Activated CD4-positive, alpha-beta T cell treated with anti-CD3 and anti-CD28 coated beads for 36 hours (primary cell): ENCODE measurements at regions not wholly inside any gene's neighbourhood (a gene's known extent, or its start where the extent isn't known, plus 50 kb on each side); places are given as distances from the start of the nearest gene placed in this dataset.

Experiments used
- ATAC-seq: fragments of 200-7000 bp; cut with Tn5 transposase; one replicate; pipeline ENCODE4 v1.10.0; 2021; ENCODE audit warnings: mild to moderate bottlenecking, moderate library complexity
- CTCF ChIA-PET: fragments of 350-600 bp; sonication (Branson Sonifier 250); formaldehyde crosslinking; loops from one replicate; lab custom pipeline; 2021; ENCODE audit warnings: antibody characterized with exemption; lab: Charles Lee
- POLR2A ChIA-PET: fragments of 350-600 bp; sonication (Branson Sonifier 250); formaldehyde crosslinking; loops from one replicate; lab custom pipeline; 2021; ENCODE audit warnings: antibody characterized with exemption, inconsistent platforms; lab: Charles Lee
- DNase-seq: peaks from one replicate; pipeline ENCODE4 v3.0.0-alpha.2; 2020
- H3K27ac Mint-ChIP-seq: one replicate; pipeline ENCODE4 v1.8.0; 2021; ENCODE audit warnings: mixed read lengths
- H3K27me3 Mint-ChIP-seq: one replicate; pipeline ENCODE4 v1.8.0; 2021; ENCODE audit warnings: mixed read lengths
- H3K36me3 Mint-ChIP-seq: one replicate; pipeline ENCODE4 v1.8.0; 2021; ENCODE audit warnings: low read depth, mixed read lengths
- H3K4me1 Mint-ChIP-seq: one replicate; pipeline ENCODE4 v1.8.0; 2021; ENCODE audit warnings: mixed read lengths
- H3K4me3 Mint-ChIP-seq: one replicate; pipeline ENCODE4 v1.8.0; 2021; ENCODE audit warnings: mild to moderate bottlenecking, moderate library complexity, mixed read lengths
- H3K9me3 Mint-ChIP-seq: one replicate; pipeline ENCODE4 v1.8.0; 2021; ENCODE audit warnings: low read depth, mixed read lengths
- intact Hi-C, 2 experiments: fragments of 100-400 bp; cut with DNase I in 1 of 2; cut with micrococcal nuclease in 1 of 2; formaldehyde crosslinking; loops; one replicate each; pipeline versions ENCODE4 v1.14.2 to v1.15.1; 2022 to 2024; cut with DNase I, micrococcal nuclease

- intact Hi-C loops, result no loop called here
- ChIA-PET CTCF (no interaction called here), POLR2A (no interaction called here)
Measured at GRCh38 chr4:17203797-17204196, 305.4 kb upstream of the LDB2 start.

DNA sequence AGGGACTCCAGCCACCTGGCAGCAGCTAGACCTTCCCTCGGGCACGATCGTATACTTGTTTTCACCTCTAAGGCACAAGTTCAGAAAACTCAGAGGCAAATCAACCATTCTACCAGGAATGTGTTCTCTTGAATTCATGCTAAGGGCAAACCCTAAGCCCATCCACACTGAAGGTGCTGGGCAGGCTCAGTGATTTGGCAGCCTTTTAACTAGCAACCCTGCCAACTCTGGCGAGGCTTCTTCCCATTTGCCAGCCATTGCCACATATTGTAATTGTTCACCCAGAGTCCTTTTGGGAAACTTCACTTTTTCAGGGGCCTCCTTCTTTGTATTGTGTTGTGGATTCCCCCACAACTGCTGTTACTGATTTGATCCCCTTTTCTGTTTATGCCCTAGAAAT is 298.6 kb upstream of the LDB2 start:
- H3K36me3 Mint-ChIP-seq, result no peaks in the 10 kb centered on the region
- no peak for DNase-seq

More at GRCh38 chr4:17203797-17204196, 305.4 kb upstream of the LDB2 start:
- DNase-seq (no peak), ATAC-seq (no peak)
- Mint-ChIP-seq H3K9me3 (peaks cover 14% of the 10 kb centered on the region), H3K36me3 (no peaks in the 10 kb centered on the region), H3K4me3 (no peak overlapping the region), H3K4me1 (no peaks in the 10 kb centered on the region), H3K27me3 (peaks cover 23% of the 10 kb centered on the region), H3K27ac (no peak overlapping the region)

GRCh38 chr4:17195461-17196275 is 297.2 kb upstream of the LDB2 start:
- ATAC-seq (no peak), DNase-seq (no peak)
- no peak overlapping the region for H3K27ac Mint-ChIP-seq
- H3K4me1 Mint-ChIP-seq, result no peaks in the 10 kb centered on the region
- peaks cover 3% of the 10 kb centered on the region for H3K27me3 Mint-ChIP-seq
- POLR2A ChIA-PET, result no interaction called here
- no peak overlapping the region for H3K4me3 Mint-ChIP-seq
- CTCF ChIA-PET, result no interaction called here
- intact Hi-C loops, result no loop called here
- H3K9me3 Mint-ChIP-seq, result peaks cover 4% of the 10 kb centered on the region
- H3K36me3 Mint-ChIP-seq, result no peaks in the 10 kb centered on the region

More for the DNA sequence above, 298.6 kb upstream of the LDB2 start:
- Mint-ChIP-seq H3K4me3 (no peak overlapping the region), H3K4me1 (no peaks in the 10 kb centered on the region), H3K27me3 (peaks cover 5% of the 10 kb centered on the region), H3K27ac (no peak overlapping the region), H3K9me3 (peaks cover 4% of the 10 kb centered on the region)
- ChIA-PET CTCF (no interaction called here), POLR2A (no interaction called here)
- intact Hi-C loops, result no loop called here
- ATAC-seq, result no peak

- no peaks in the 10 kb centered on the region for H3K9me3 Mint-ChIP-seq
- no peaks in the 10 kb centered on the region for H3K4me1 Mint-ChIP-seq
- H3K27me3 Mint-ChIP-seq, result no peaks in the 10 kb centered on the region
- ChIA-PET POLR2A (no interaction called here), CTCF (interaction anchor here (0.7 kb wide), 1 partner anchor 518 kb away, joined by 3 read pairs; no protein-coding TSS in a partner anchor)
- H3K36me3 Mint-ChIP-seq, result no peaks in the 10 kb centered on the region
- no peak overlapping the region for H3K27ac Mint-ChIP-seq
- H3K4me3 Mint-ChIP-seq, result no peak overlapping the region
- intact Hi-C loops, result no loop called here
- ATAC-seq (no peak), DNase-seq (no peak)
Measured at GRCh38 chr4:17194586-17194985, 296.1 kb upstream of the LDB2 start.

GRCh38 chr4:17189759-17190158 is 291.3 kb upstream of the LDB2 start:
- H3K9me3 Mint-ChIP-seq, result no peaks in the 10 kb centered on the region
- intact Hi-C loops, result no loop called here
- peaks cover 9% of the 10 kb centered on the region for H3K27me3 Mint-ChIP-seq
- ChIA-PET CTCF (no interaction called here), POLR2A (no interaction called here)
- H3K4me1 Mint-ChIP-seq, result no peaks in the 10 kb centered on the region
- no peaks in the 10 kb centered on the region for H3K36me3 Mint-ChIP-seq
- H3K4me3 Mint-ChIP-seq, result no peak overlapping the region
- H3K27ac Mint-ChIP-seq, result no peak overlapping the region
- ATAC-seq (no peak), DNase-seq (no peak)

DNA sequence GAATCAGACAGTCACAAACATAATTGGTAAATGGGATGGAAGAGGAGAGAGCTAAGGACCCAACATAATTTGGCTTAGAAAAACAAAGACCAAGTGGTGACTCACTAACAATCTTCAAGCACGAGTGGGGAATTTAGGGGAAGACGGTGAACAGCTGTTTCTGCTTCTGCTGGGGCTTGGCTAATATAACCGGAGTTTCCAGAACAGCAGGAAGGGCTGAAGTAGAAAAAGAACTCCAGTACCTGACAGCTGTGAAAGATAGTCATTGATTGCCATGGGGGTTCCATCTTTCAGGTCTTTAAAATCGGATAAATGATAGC is 290.9 kb upstream of the LDB2 start:
- ATAC-seq (no peak), DNase-seq (no peak)
- H3K27me3 Mint-ChIP-seq, result peaks cover 9% of the 10 kb centered on the region
- H3K4me3 Mint-ChIP-seq, result no peak overlapping the region
- no peaks in the 10 kb centered on the region for H3K9me3 Mint-ChIP-seq
- ChIA-PET CTCF (no interaction called here), POLR2A (no interaction called here)
- intact Hi-C loops, result no loop called here
- no peaks in the 10 kb centered on the region for H3K4me1 Mint-ChIP-seq
- no peak overlapping the region for H3K27ac Mint-ChIP-seq
- H3K36me3 Mint-ChIP-seq, result no peaks in the 10 kb centered on the region

- Mint-ChIP-seq H3K9me3 (no peaks in the 10 kb centered on the region), H3K36me3 (no peaks in the 10 kb centered on the region), H3K4me1 (no peaks in the 10 kb centered on the region), H3K4me3 (no peak overlapping the region), H3K27me3 (peaks cover 9% of the 10 kb centered on the region), H3K27ac (no peak overlapping the region)
- intact Hi-C loops, result no loop called here
- POLR2A ChIA-PET, result no interaction called here
- DNase-seq (no peak), ATAC-seq (no peak)
- CTCF ChIA-PET, result no interaction called here
Measured at GRCh38 chr4:17188547-17189400, 290.3 kb upstream of the LDB2 start.

DNA sequence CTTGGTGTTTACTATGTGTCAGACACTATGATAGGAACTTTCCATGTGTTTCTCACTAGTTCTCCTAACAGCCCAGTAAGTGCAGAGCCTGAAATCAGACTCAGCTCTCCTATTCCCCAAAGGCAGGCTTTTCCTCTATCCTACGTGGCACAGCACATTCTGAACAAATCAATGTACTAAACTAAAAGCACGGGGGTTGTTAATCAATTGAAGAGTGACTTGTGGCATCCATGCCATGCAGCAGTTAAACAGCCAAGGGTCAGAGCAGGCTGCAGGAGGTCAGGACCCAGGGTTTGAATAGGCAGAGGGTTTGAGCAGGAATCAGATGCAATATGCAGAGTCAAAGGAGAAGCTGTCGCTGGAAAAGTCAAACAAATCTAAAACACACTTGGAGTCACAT is 289.7 kb upstream of the LDB2 start:
- H3K27me3 Mint-ChIP-seq, result peaks cover 9% of the 10 kb centered on the region
- H3K36me3 Mint-ChIP-seq, result no peaks in the 10 kb centered on the region
- no peaks in the 10 kb centered on the region for H3K4me1 Mint-ChIP-seq
- no peak overlapping the region for H3K4me3 Mint-ChIP-seq
- H3K9me3 Mint-ChIP-seq, result no peaks in the 10 kb centered on the region
- ATAC-seq, result no peak
- ChIA-PET POLR2A (no interaction called here), CTCF (no interaction called here)
- DNase-seq, result no peak
- intact Hi-C loops, result no loop called here
- H3K27ac Mint-ChIP-seq, result no peak overlapping the region

GRCh38 chr4:17187003-17187402 is 288.6 kb upstream of the LDB2 start:
- POLR2A ChIA-PET, result no interaction called here
- H3K4me1 Mint-ChIP-seq, result no peaks in the 10 kb centered on the region
- intact Hi-C loops, result no loop called here

GRCh38 chr4:17182888-17183287 is 284.4 kb upstream of the LDB2 start:
- POLR2A ChIA-PET, result no interaction called here
- ATAC-seq (no peak), DNase-seq (no peak)
- H3K36me3 Mint-ChIP-seq, result no peaks in the 10 kb centered on the region
- no peak overlapping the region for H3K27ac Mint-ChIP-seq
- H3K9me3 Mint-ChIP-seq, result no peaks in the 10 kb centered on the region
- peaks cover 5% of the 10 kb centered on the region for H3K27me3 Mint-ChIP-seq
- intact Hi-C loops, result no loop called here
- CTCF ChIA-PET, result no interaction called here
- no peaks in the 10 kb centered on the region for H3K4me1 Mint-ChIP-seq
- H3K4me3 Mint-ChIP-seq, result no peak overlapping the region

More at GRCh38 chr4:17187003-17187402, 288.6 kb upstream of the LDB2 start:
- H3K4me3 Mint-ChIP-seq, result no peak overlapping the region
- ATAC-seq, result no peak
- DNase-seq, result no peak
- peaks cover 9% of the 10 kb centered on the region for H3K27me3 Mint-ChIP-seq
- H3K27ac Mint-ChIP-seq, result no peak overlapping the region
- H3K9me3 Mint-ChIP-seq, result no peaks in the 10 kb centered on the region
- H3K36me3 Mint-ChIP-seq, result no peaks in the 10 kb centered on the region
- CTCF ChIA-PET, result no interaction called here

GRCh38 chr4:17174751-17175150 is 276.3 kb upstream of the LDB2 start:
- Mint-ChIP-seq H3K9me3 (no peaks in the 10 kb centered on the region), H3K27me3 (peaks cover 4% of the 10 kb centered on the region), H3K4me3 (no peak overlapping the region), H3K27ac (no peak overlapping the region), H3K4me1 (no peaks in the 10 kb centered on the region), H3K36me3 (no peaks in the 10 kb centered on the region)
- ChIA-PET CTCF (interaction anchor here (0.6 kb wide), 1 partner anchor 143 kb away, joined by 3 read pairs; no protein-coding TSS in a partner anchor), POLR2A (no interaction called here)
- intact Hi-C loops, result no loop called here
- ATAC-seq (no peak), DNase-seq (no peak)

DNA sequence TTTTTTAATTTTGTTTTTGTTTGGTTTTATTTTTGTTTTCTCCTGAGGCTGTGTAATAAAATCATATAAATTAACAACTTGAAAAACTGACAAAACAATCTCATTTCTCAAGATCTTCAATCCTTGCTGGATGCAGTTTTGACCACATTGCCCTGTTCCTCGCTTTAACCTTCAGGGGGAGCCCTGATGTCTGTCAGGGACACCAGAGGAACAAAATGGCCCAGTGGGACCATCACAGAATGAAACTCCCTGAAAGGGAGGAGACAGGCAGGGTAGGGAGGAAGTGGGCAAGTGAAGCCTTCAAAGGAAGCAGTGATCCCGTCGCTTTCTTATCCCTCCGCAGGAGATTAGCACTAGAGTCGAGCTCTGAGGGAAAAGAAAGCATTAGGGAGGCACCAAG is 274.9 kb upstream of the LDB2 start:
- intact Hi-C loops, result loop anchor here in 1 of 2 experiments (1.0 kb wide), 1 partner anchor 151 kb away; no protein-coding TSS in a partner anchor
- no peak overlapping the region for H3K27ac Mint-ChIP-seq
- DNase-seq (no peak), ATAC-seq (no peak)
- ChIA-PET CTCF (no interaction called here), POLR2A (no interaction called here)
- H3K4me1 Mint-ChIP-seq, result no peaks in the 10 kb centered on the region
- H3K27me3 Mint-ChIP-seq, result peaks cover 4% of the 10 kb centered on the region
- H3K4me3 Mint-ChIP-seq, result no peak overlapping the region
- H3K36me3 Mint-ChIP-seq, result no peaks in the 10 kb centered on the region
- no peaks in the 10 kb centered on the region for H3K9me3 Mint-ChIP-seq
